ENCODE measurements at regions not wholly inside any gene's neighbourhood (a gene's known extent, or its start where the extent isn't known, plus 50 kb on each side); places are given as distances from the start of the nearest gene placed in this dataset.

GRCh38 chr14:42163136-42163535 lies 556.5 kb downstream of the LRFN5 start:
- no peaks in the 10 kb centered on the region for H3K27me3 ChIP-seq (ENCODE audit: control insufficient read depth, low read length)
- H3K4me1 ChIP-seq (ENCODE audit: control insufficient read depth, low read length): no peaks in the 10 kb centered on the region
- no peaks in the 10 kb centered on the region for H4K20me1 ChIP-seq (ENCODE audit: control insufficient read depth, insufficient read depth, low read depth, low read length)
- H3F3A ChIP-seq (ENCODE audit: control insufficient read depth, insufficient read depth): no peaks in the 10 kb centered on the region
- no peaks in the 10 kb centered on the region for H3K36me3 ChIP-seq (ENCODE audit: control insufficient read depth, low read length)
- no peak overlapping the region for H3K4me2 ChIP-seq (ENCODE audit: low read length)
- no peak overlapping the region for H3K27ac ChIP-seq (ENCODE audit: low read depth, low read length)
- H3K79me2 ChIP-seq (ENCODE audit: control insufficient read depth, low read length): no peaks in the 10 kb centered on the region
- H3K4me3 ChIP-seq (ENCODE audit: low read length): no peak overlapping the region
- TF ChIP-seq CTCF (IDR thresholded peaks at IDR 0.05; ENCODE audit: low read depth, low read length, poor library complexity, severe bottlenecking) (no peak), EZH2phosphoT487 (IDR thresholded peaks at IDR 0.05; ENCODE audit: borderline replicate concordance, low read length) (no peak)
- H3K9me3 ChIP-seq (ENCODE audit: control insufficient read depth, insufficient read depth, low read length): no peaks in the 10 kb centered on the region
- no peaks in the 10 kb centered on the region for H3K9me2 ChIP-seq (replicated peaks; ENCODE audit: control insufficient read depth, low read length)

GRCh38 chr14:42159138-42159537 lies 552.5 kb downstream of the LRFN5 start:
- Histone ChIP-seq H3F3A (ENCODE audit: control insufficient read depth, insufficient read depth) (no peaks in the 10 kb centered on the region), H3K27me3 (ENCODE audit: control insufficient read depth, low read length) (no peaks in the 10 kb centered on the region), H3K9me3 (ENCODE audit: control insufficient read depth, insufficient read depth, low read length) (no peaks in the 10 kb centered on the region), H3K4me3 (ENCODE audit: low read length) (no peak overlapping the region), H4K20me1 (ENCODE audit: control insufficient read depth, insufficient read depth, low read depth, low read length) (no peaks in the 10 kb centered on the region), H3K36me3 (ENCODE audit: control insufficient read depth, low read length) (no peaks in the 10 kb centered on the region), H3K27ac (ENCODE audit: low read depth, low read length) (no peak overlapping the region), H3K4me2 (ENCODE audit: low read length) (no peak overlapping the region), H3K4me1 (ENCODE audit: control insufficient read depth, low read length) (no peaks in the 10 kb centered on the region), H3K79me2 (ENCODE audit: control insufficient read depth, low read length) (no peaks in the 10 kb centered on the region), H3K9me2 (replicated peaks; ENCODE audit: control insufficient read depth, low read length) (no peaks in the 10 kb centered on the region)
- TF ChIP-seq CTCF (IDR thresholded peaks at IDR 0.05; ENCODE audit: low read depth, low read length, poor library complexity, severe bottlenecking) (no peak), EZH2phosphoT487 (IDR thresholded peaks at IDR 0.05; ENCODE audit: borderline replicate concordance, low read length) (no peak)

DNA sequence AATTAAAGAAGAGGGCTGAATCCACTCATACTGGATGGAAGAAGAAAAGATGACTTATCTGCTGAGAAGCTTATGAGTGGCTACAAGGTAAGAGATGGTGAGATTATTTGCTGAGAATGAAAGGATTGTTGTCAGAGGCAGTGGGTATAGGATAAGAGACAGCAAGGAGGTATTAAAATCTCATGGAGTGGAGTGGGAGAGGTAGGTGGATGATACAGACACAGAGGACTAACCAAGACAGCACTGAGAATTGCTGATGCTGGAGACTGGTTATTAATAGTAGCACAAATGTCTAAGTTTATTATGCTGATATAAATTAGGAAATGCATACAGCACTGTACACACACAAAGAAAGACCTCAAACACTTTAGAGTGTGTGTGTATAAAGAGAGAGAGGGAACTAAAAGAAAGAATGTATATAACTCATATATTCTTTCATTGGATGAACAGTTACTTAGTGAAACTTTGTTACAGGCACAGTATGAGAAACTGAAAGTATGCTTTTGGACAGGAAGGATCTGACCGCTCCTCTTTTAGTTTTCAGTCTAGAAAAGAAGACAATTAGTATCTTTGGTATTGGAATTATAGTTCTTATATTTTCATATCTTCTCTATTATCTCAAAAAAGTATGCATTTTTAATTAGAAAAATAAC lies 543.1 kb downstream of the LRFN5 start:
- no peaks in the 10 kb centered on the region for H4K20me1 ChIP-seq (ENCODE audit: control insufficient read depth, insufficient read depth, low read depth, low read length)
- no peak overlapping the region for H3K27ac ChIP-seq (ENCODE audit: low read depth, low read length)
- H3K27me3 ChIP-seq (ENCODE audit: control insufficient read depth, low read length): no peaks in the 10 kb centered on the region
- H3K4me1 ChIP-seq (ENCODE audit: control insufficient read depth, low read length): no peaks in the 10 kb centered on the region
- no peaks in the 10 kb centered on the region for H3K36me3 ChIP-seq (ENCODE audit: control insufficient read depth, low read length)
- no peak overlapping the region for H3K4me2 ChIP-seq (ENCODE audit: low read length)
- H3K9me3 ChIP-seq (ENCODE audit: control insufficient read depth, insufficient read depth, low read length): no peaks in the 10 kb centered on the region
- no peaks in the 10 kb centered on the region for H3K79me2 ChIP-seq (ENCODE audit: control insufficient read depth, low read length)
- TF ChIP-seq EZH2phosphoT487 (IDR thresholded peaks at IDR 0.05; ENCODE audit: borderline replicate concordance, low read length) (no peak), CTCF (IDR thresholded peaks at IDR 0.05; ENCODE audit: low read depth, low read length, poor library complexity, severe bottlenecking) (no peak)
- no peaks in the 10 kb centered on the region for H3K9me2 ChIP-seq (replicated peaks; ENCODE audit: control insufficient read depth, low read length)
- no peaks in the 10 kb centered on the region for H3F3A ChIP-seq (ENCODE audit: control insufficient read depth, insufficient read depth)
- no peak overlapping the region for H3K4me3 ChIP-seq (ENCODE audit: low read length)
